ENCODE measurements at regions not wholly inside any gene's neighbourhood (a gene's known extent, or its start where the extent isn't known, plus 50 kb on each side); places are given as distances from the start of the nearest gene placed in this dataset.

DNA sequence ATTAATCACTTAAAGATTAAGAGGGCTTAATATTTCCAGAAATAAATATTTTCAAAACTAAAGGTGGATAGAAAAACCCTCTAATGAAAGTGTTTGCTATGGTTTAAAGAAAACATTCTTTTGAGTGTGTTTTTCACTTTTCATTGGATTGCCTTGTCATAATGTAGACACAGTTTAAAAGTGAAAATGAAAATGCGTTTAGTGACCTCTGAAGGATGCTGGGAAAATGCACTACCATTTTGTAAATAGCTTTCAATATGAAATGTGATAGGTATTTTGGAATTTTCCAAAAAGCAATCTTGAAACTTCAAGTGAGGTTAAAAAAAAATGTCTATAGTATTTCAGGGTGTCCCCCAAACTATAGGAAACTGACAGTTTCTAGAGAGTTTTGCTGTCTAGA lies 642.2 kb downstream of the C4orf33 start:
- TF ChIP-seq, protein P1, sequence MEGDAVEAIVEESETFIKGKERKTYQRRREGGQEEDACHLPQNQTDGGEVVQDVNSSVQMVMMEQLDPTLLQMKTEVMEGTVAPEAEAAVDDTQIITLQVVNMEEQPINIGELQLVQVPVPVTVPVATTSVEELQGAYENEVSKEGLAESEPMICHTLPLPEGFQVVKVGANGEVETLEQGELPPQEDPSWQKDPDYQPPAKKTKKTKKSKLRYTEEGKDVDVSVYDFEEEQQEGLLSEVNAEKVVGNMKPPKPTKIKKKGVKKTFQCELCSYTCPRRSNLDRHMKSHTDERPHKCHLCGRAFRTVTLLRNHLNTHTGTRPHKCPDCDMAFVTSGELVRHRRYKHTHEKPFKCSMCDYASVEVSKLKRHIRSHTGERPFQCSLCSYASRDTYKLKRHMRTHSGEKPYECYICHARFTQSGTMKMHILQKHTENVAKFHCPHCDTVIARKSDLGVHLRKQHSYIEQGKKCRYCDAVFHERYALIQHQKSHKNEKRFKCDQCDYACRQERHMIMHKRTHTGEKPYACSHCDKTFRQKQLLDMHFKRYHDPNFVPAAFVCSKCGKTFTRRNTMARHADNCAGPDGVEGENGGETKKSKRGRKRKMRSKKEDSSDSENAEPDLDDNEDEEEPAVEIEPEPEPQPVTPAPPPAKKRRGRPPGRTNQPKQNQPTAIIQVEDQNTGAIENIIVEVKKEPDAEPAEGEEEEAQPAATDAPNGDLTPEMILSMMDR (IDR thresholded peaks at IDR 0.05; ENCODE audit: borderline replicate concordance) = no peak
- DNase-seq = no peak
- no peaks in the 10 kb centered on the region for H3K9me3 ChIP-seq (replicated peaks)
- no peak overlapping the region for H3K4me3 ChIP-seq
- no peaks in the 10 kb centered on the region for H3K27me3 ChIP-seq (ENCODE audit: low read depth)
- no peak overlapping the region for H3K27ac ChIP-seq (replicated peaks)
- no peaks in the 10 kb centered on the region for H3K4me1 ChIP-seq
- H3K36me3 ChIP-seq = no peaks in the 10 kb centered on the region
- intact Hi-C loops (cut with micrococcal nuclease) = no loop called here

DNA sequence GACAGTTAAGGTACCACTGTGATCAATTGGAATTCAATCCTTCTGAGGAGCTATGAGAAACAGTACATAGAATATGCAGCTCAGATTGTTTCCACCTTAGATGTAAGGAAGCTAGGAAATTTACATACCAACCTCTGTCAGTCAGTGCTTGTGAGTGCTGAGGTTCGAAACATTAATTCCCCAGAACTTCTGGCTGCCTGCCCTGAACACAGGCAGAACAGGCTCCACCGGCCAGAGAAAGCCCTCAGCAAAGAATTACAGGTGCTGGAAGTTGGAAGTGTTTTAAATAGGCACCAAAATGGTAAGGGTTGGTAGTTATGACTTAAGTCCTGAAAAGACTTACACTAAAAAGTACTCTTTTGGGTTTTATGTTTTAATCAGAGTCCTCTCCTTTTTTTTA lies 651.8 kb downstream of the C4orf33 start:
- no peak overlapping the region for H3K4me3 ChIP-seq
- no peaks in the 10 kb centered on the region for H3K4me1 ChIP-seq
- intact Hi-C loops (cut with micrococcal nuclease) = no loop called here
- no peak overlapping the region for H3K27ac ChIP-seq (replicated peaks)
- no peaks in the 10 kb centered on the region for H3K9me3 ChIP-seq (replicated peaks)
- H3K36me3 ChIP-seq = no peaks in the 10 kb centered on the region
- H3K27me3 ChIP-seq (ENCODE audit: low read depth) = no peaks in the 10 kb centered on the region
- DNase-seq = no peak
- TF ChIP-seq, protein P1 (IDR thresholded peaks at IDR 0.05; ENCODE audit: borderline replicate concordance) = no peak

DNA sequence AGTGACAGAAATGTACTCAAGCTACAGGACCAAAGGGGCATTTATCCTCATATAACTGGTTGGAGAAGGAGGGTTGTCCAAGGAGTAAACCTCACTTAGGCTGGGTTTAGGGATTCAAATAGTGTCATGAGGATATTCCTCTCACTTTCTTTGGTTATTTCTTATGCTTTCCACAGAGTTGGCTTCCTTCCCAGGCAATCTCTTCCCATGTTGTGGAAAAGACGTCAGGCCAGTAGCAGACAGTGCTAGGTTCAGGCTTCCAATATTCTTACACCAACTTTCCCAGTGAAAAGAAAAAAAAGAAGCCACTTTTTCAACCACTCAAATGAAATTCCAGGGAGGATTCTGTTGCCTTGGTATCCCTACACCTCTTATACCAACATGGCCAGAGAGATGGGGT lies 653.0 kb downstream of the C4orf33 start:
- H3K4me1 ChIP-seq = no peaks in the 10 kb centered on the region
- no peak overlapping the region for H3K4me3 ChIP-seq
- H3K27me3 ChIP-seq (ENCODE audit: low read depth) = no peaks in the 10 kb centered on the region
- no peak for DNase-seq
- H3K27ac ChIP-seq (replicated peaks) = no peak overlapping the region
- intact Hi-C loops (cut with micrococcal nuclease) = no loop called here
- H3K36me3 ChIP-seq = no peaks in the 10 kb centered on the region
- TF ChIP-seq, protein P1 (IDR thresholded peaks at IDR 0.05; ENCODE audit: borderline replicate concordance) = no peak
- no peaks in the 10 kb centered on the region for H3K9me3 ChIP-seq (replicated peaks)

GRCh38 chr4:129751646-129752045 lies 655.7 kb downstream of the C4orf33 start:
- H3K4me3 ChIP-seq = no peak overlapping the region
- no peak for DNase-seq
- intact Hi-C loops (cut with micrococcal nuclease) = no loop called here

GRCh38 chr4:129783596-129783995 lies 687.6 kb downstream of the C4orf33 start:
- Histone ChIP-seq H3K27me3 (ENCODE audit: low read depth) (no peaks in the 10 kb centered on the region), H3K4me3 (no peak overlapping the region), H3K4me1 (no peaks in the 10 kb centered on the region), H3K27ac (replicated peaks) (no peak overlapping the region), H3K9me3 (replicated peaks) (no peaks in the 10 kb centered on the region), H3K36me3 (no peaks in the 10 kb centered on the region)
- TF ChIP-seq, protein P1 (IDR thresholded peaks at IDR 0.05; ENCODE audit: borderline replicate concordance) = no peak
- intact Hi-C loops (cut with micrococcal nuclease) = no loop called here
- no peak for DNase-seq

More at GRCh38 chr4:129751646-129752045, 655.7 kb downstream of the C4orf33 start:
- Histone ChIP-seq H3K27ac (replicated peaks) (no peak overlapping the region), H3K4me1 (no peaks in the 10 kb centered on the region), H3K9me3 (replicated peaks) (no peaks in the 10 kb centered on the region), H3K36me3 (no peaks in the 10 kb centered on the region), H3K27me3 (ENCODE audit: low read depth) (no peaks in the 10 kb centered on the region)
- TF ChIP-seq, protein P1 (IDR thresholded peaks at IDR 0.05; ENCODE audit: borderline replicate concordance) = no peak

GRCh38 chr4:129788486-129788885 lies 692.5 kb downstream of the C4orf33 start:
- H3K4me1 ChIP-seq = no peaks in the 10 kb centered on the region
- no peak for DNase-seq
- no peak overlapping the region for H3K4me3 ChIP-seq
- no peaks in the 10 kb centered on the region for H3K36me3 ChIP-seq
- H3K27me3 ChIP-seq (ENCODE audit: low read depth) = no peaks in the 10 kb centered on the region
- intact Hi-C loops (cut with micrococcal nuclease) = no loop called here
- TF ChIP-seq, protein P1 (IDR thresholded peaks at IDR 0.05; ENCODE audit: borderline replicate concordance) = no peak
- peaks cover 13% of the 10 kb centered on the region for H3K9me3 ChIP-seq (replicated peaks)
- H3K27ac ChIP-seq (replicated peaks) = no peak overlapping the region

Data from left ventricle myocardium inferior (tissue), 1 donor.